HFF-Myc (cell line): ENCODE measurements at regions not wholly inside any gene's neighbourhood (a gene's known extent, or its start where the extent isn't known, plus 50 kb on each side); places are given as distances from the start of the nearest gene placed in this dataset.

Experiments used
- DNase-seq: peaks from one replicate; pipeline ENCODE4 v3.0.0-alpha.2; 2011; ENCODE audit warnings: low read depth; ENCODE audit errors: extremely low read depth
- H3K4me3 ChIP-seq: replicated peaks from 2 replicates; pipeline ENCODE4 v1.5.1; 2011; ENCODE audit warnings: low read depth, mild to moderate bottlenecking, control low read depth, low read length
- TF ChIP-seq, protein P1 (sequence below): IDR thresholded peaks from 2 replicates; pipeline ENCODE4 v1.5.1; 2012; ENCODE audit warnings: mild to moderate bottlenecking, low read depth, low read length, control low read depth; ENCODE audit errors: missing control alignments

DNA sequence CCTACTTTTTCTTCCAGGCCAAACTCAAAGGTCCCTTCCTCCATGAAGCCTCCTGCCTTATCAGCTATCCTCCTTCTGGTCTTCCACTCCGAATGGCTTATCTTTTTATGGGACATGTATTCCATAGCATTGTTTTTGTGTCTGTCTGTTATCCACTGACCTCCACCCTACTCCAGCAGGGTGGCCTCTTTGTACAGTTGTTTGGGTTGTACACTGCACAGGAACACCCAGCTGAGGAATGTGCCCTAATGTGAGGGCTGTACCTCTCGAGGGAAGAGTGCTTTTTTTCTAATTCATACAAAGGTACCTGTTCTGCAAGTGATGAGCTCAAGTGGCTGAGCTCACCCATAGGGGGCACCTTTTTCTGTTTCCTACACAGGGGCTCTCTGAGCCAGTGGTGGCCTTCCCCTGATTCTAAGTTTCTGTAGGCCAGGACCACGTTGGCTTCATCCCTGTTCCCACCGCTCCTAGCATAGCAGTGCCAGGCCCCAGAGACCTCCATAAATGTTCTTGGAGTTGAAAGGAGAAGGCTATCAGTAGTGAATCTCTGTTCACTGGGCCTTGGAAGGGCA is 108.2 kb downstream of the FOXD2 start:
- TF ChIP-seq, protein P1, sequence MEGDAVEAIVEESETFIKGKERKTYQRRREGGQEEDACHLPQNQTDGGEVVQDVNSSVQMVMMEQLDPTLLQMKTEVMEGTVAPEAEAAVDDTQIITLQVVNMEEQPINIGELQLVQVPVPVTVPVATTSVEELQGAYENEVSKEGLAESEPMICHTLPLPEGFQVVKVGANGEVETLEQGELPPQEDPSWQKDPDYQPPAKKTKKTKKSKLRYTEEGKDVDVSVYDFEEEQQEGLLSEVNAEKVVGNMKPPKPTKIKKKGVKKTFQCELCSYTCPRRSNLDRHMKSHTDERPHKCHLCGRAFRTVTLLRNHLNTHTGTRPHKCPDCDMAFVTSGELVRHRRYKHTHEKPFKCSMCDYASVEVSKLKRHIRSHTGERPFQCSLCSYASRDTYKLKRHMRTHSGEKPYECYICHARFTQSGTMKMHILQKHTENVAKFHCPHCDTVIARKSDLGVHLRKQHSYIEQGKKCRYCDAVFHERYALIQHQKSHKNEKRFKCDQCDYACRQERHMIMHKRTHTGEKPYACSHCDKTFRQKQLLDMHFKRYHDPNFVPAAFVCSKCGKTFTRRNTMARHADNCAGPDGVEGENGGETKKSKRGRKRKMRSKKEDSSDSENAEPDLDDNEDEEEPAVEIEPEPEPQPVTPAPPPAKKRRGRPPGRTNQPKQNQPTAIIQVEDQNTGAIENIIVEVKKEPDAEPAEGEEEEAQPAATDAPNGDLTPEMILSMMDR: no peak
- DNase-seq: no peak
- H3K4me3 ChIP-seq: no peak overlapping the region

DNA sequence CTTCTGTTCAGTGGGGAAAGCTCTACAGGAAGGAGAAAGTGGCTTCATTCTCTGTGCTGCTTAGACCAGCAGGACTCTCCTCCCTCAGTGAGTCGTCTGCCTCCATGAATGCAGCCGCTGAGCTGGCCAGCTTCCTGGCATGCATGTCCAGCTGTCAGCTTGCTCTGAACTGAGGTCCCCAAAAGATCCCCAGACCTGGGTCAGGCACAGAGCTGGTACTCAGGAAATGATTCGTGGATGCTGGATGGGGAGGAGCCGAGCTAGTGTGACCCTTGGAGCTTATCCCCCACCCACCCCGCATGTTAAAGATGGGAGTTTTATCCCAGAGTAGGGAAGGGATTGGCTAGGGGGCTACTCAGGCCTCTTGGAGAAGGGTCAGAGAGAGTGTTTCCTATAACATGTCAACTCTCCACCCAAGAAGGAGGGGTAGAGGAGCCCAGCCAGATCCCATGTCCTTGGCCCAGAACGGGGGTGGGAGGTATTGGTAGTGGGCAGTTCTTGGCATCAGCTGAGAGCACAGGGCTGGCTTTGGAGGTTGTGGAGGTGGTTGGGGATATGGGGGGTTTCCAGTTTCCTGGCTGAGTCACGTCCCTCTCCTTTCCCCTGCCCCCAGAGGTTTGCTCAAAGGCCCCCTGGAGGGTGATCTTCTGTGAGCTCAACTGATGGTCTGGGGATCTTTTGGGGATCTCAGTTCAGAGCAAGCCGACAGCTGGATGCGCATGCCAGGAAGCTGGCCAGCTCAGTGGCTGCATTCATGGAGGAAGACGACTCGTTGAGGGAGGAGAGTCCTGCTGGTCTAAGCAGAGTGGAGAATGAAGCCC is 110.1 kb downstream of the FOXD2 start:
- TF ChIP-seq, protein P1: no peak
- H3K4me3 ChIP-seq: no peak overlapping the region
- no peak for DNase-seq

DNA sequence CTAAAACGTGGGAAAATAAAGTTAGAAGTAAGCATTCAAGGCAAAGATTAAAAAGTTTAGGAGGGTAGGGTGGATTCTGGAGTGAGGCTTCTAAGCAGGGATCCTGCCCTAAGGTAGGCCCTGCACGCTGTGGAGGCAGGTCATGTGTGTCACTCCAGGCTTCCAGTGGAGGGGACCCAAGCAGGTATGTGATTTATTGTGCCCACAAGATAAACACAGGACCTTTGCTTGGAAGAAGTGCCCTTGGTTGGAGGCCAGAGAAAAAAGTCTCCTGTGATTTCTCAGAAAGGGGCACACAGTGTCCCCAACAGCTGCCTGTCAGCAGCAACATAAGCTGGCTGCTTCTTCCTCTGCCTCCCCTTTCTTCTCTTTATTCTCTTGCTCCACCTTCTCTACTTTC is 110.8 kb downstream of the FOXD2 start:
- H3K4me3 ChIP-seq: no peak overlapping the region
- DNase-seq: no peak
- TF ChIP-seq, protein P1: no peak

DNA sequence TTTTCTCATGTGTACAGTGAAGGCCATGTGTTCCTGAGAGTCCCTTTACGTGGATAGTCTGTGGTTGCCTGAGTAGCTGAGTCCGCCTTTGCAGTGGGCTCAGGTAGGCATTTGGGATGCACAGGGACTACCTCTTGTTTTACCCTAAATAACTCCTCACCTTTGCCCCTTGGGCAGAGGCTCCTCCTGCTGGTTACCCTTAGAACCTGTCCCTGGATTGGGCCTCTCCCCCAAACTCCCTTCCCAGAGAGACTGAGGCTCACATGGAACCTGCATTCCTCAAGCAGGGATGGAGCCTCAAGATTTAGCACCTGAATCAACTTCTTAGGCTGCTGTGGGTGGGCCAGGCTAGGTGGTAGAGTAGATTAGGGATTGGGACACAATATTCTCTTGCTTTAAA is 111.7 kb downstream of the FOXD2 start:
- DNase-seq: no peak
- TF ChIP-seq, protein P1: no peak
- H3K4me3 ChIP-seq: no peak overlapping the region

DNA sequence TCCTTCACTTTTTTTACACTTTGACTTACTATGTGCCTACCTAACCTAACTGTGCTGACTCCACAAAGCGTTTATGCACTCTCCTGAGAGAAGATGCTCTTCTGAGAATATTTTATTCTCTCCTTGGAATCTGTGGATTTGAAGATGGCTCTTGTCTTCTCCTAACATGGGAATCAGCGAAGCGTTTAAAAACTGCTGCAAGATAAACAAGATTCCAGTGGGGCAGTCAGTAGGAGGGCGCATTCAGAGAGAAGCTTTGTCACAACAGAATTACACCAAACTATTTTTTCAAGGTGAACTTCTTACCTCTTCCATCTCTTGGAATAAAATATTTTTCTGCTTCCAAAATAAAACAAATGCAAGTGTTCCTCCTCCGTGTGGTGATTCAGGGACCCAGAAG is 113.1 kb downstream of the FOXD2 start:
- TF ChIP-seq, protein P1: no peak
- H3K4me3 ChIP-seq: no peak overlapping the region
- no peak for DNase-seq

DNA sequence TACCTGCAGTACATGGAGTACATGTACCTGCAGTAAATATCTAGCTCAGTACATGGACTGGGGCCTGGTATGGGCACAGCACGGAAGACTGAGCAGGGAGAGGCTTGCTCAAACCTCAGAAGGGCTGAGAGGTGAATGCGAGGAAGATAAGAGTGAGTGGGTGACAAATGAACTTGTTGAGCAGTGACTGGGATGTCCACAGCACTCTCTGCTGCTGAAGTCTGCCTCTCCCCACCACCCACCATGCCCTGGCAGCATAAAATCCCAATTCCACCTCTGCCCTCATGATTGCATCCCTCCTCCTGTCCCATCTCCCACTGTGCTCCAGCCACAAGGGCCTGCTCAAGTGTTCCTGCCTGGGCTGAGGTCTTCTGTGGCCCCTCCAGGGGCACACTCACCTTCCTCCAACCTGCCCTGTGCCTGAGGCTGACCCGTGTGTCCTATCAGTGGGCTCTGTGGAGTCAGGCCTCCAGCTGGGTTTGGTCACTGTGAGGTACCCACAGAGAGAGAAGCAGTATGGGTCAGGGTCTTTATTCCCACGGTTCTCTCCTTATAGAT is 114.2 kb downstream of the FOXD2 start:
- TF ChIP-seq, protein P1: no peak
- no peak for DNase-seq
- H3K4me3 ChIP-seq: no peak overlapping the region
